H1 (cell line): ENCODE measurements at regions not wholly inside any gene's neighbourhood (a gene's known extent, or its start where the extent isn't known, plus 50 kb on each side); places are given as distances from the start of the nearest gene placed in this dataset.

ENCODE experiments used
- CTCF ChIA-PET: fragments of 300-600 bp; sonication (Branson Sonifier 250); formaldehyde crosslinking; loops from one replicate; lab custom pipeline; 2021; ENCODE audit not compliant: partially characterized antibody; lab: Charles Lee
- POLR2A ChIA-PET: fragments of 300-600 bp; sonication (Branson Sonifier 250); formaldehyde crosslinking; loops from one replicate; lab custom pipeline; 2021; ENCODE audit warnings: inconsistent platforms; ENCODE audit not compliant: partially characterized antibody; lab: Charles Lee
- DNase-seq, 2 experiments: peaks; one replicate each; pipeline versions ENCODE4 v3.0.0 to v3.0.0-alpha.2; 2010 to 2022; ENCODE audit warnings: low spot score in 2 of 2, low read depth in 1 of 2, mixed read lengths in 1 of 2
- FAIRE-seq: peaks from 2 replicates; lab custom pipeline; 2011; peaks lifted over from hg19 to GRCh38; lab: Jason Lieb, UNC
- H2AFZ ChIP-seq: 2 replicates; pipeline ENCODE4 v1.8.1; 2012; ENCODE audit warnings: low read length, inconsistent platforms
- H2AK5ac ChIP-seq: 2 replicates; pipeline ENCODE4 v1.6.1; 2013; ENCODE audit warnings: low read depth, low read length
- H2BK120ac ChIP-seq: replicated peaks from 2 replicates; pipeline ENCODE3; 2013; ENCODE audit warnings: low read depth, low read length, inconsistent platforms
- H2BK12ac ChIP-seq: 2 replicates; pipeline ENCODE4 v1.6.1; 2013; ENCODE audit warnings: low read depth, low read length
- H2BK15ac ChIP-seq: 2 replicates; pipeline ENCODE4 v1.6.1; 2013; ENCODE audit warnings: low read length
- H2BK20ac ChIP-seq: 2 replicates; pipeline ENCODE4 v1.6.1; 2013; ENCODE audit warnings: low read length
- H2BK5ac ChIP-seq: 2 replicates; pipeline ENCODE4 v1.6.1; 2013; ENCODE audit warnings: low read depth, low read length
- H3K14ac ChIP-seq: 2 replicates; pipeline ENCODE4 v1.6.1; 2013; ENCODE audit warnings: inconsistent platforms; ENCODE audit not compliant: insufficient read length
- H3K18ac ChIP-seq: 2 replicates; pipeline ENCODE4 v1.6.1; 2013; ENCODE audit warnings: low read length; ENCODE audit errors: extremely low read depth
- H3K23ac ChIP-seq: 2 replicates; pipeline ENCODE4 v1.6.1; 2013; ENCODE audit warnings: inconsistent platforms; ENCODE audit not compliant: insufficient read length
- H3K23me2 ChIP-seq: 2 replicates; pipeline ENCODE4 v1.6.1; 2013; ENCODE audit warnings: low read depth, low read length
- H3K27ac ChIP-seq: 2 replicates; pipeline ENCODE4 v1.6.1; 2011; ENCODE audit warnings: low read depth, low read length, inconsistent platforms
- H3K27me3 ChIP-seq, 4 experiments: replicated peaks in 1 of 4; 1 replicate in 1 of 4; 2 replicates in 3 of 4; pipeline versions ENCODE4 v1.6.1 to v1.8.1; 2011 to 2013; ENCODE audit warnings: low read length in 3 of 4, mild to moderate bottlenecking in 3 of 4, inconsistent platforms in 2 of 4, mixed read lengths in 2 of 4, moderate library complexity in 1 of 4; ENCODE audit not compliant: control insufficient read depth in 3 of 4, insufficient read depth in 3 of 4; ENCODE audit errors: extremely low read depth in 1 of 4
- H3K36me3 ChIP-seq, 4 experiments: 2 replicates each; pipeline versions ENCODE4 v1.6.1 to v1.8.1; 2011 to 2013; ENCODE audit warnings: mild to moderate bottlenecking in 4 of 4, low read length in 3 of 4, moderate library complexity in 2 of 4, control low read depth in 1 of 4, inconsistent platforms in 1 of 4; ENCODE audit not compliant: insufficient read depth in 4 of 4, control insufficient read depth in 2 of 4
- H3K4ac ChIP-seq: replicated peaks from 2 replicates; pipeline ENCODE3; 2013; ENCODE audit warnings: low read length, low read depth, mixed read lengths, inconsistent platforms; ENCODE audit not compliant: insufficient read length
- H3K4me1 ChIP-seq, 4 experiments: replicated peaks in 1 of 4; 1 replicate in 1 of 4; 2 replicates in 3 of 4; pipeline versions ENCODE4 v1.6.1 to v1.8.1; 2011 to 2013; ENCODE audit warnings: low read length in 3 of 4, inconsistent platforms in 2 of 4, mixed read lengths in 1 of 4; ENCODE audit not compliant: insufficient read depth in 4 of 4, control insufficient read depth in 3 of 4
- H3K4me2 ChIP-seq, 2 experiments: 2 replicates each; pipeline versions ENCODE4 v1.6.1 to v1.8.1; 2011 to 2013; ENCODE audit warnings: low read depth in 2 of 2, low read length in 2 of 2, control low read depth in 1 of 2, inconsistent platforms in 1 of 2, mild to moderate bottlenecking in 1 of 2; ENCODE audit not compliant: insufficient read depth in 1 of 2
- H3K4me3 ChIP-seq, 4 experiments: fragments of 200-600, 300-600 bp in 1 of 4; sonication (generic), shearing (Covaris generic), sonication (Bioruptor Twin) in 1 of 4; 2 replicates each; pipeline versions ENCODE4 v1.5.1 to v1.8.1; 2011 to 2016; ENCODE audit warnings: low read length in 4 of 4, low read depth in 3 of 4, control low read depth in 2 of 4, inconsistent platforms in 2 of 4, mild to moderate bottlenecking in 2 of 4, mixed read lengths in 1 of 4, moderate library complexity in 1 of 4; ENCODE audit not compliant: insufficient read depth in 2 of 4; ENCODE audit errors: extremely low read depth in 1 of 4
- H3K56ac ChIP-seq: replicated peaks from 2 replicates; pipeline ENCODE3; 2013; ENCODE audit warnings: low read depth, mild to moderate bottlenecking, mixed read lengths, low read length, inconsistent platforms; ENCODE audit not compliant: insufficient read length
- H3K79me1 ChIP-seq: 2 replicates; pipeline ENCODE4 v1.6.1; 2013; ENCODE audit warnings: low read depth, low read length, control low read depth
- H3K79me2 ChIP-seq, 2 experiments: 2 replicates each; pipeline versions ENCODE4 v1.6.1 to v1.8.1; 2012 to 2013; ENCODE audit warnings: low read length in 2 of 2, mild to moderate bottlenecking in 2 of 2, inconsistent platforms in 1 of 2; ENCODE audit not compliant: insufficient read depth in 2 of 2, control insufficient read depth in 1 of 2
- H3K9ac ChIP-seq, 4 experiments: replicated peaks in 1 of 4; 1 replicate in 1 of 4; 2 replicates in 3 of 4; pipeline versions ENCODE4 v1.6.1 to v1.8.1; 2011 to 2013; ENCODE audit warnings: low read depth in 3 of 4, low read length in 3 of 4, control low read depth in 2 of 4, mild to moderate bottlenecking in 2 of 4, moderate library complexity in 2 of 4, inconsistent platforms in 1 of 4; ENCODE audit errors: extremely low read depth in 1 of 4
- H3K9me3 ChIP-seq, 2 experiments: 2 replicates each; pipeline versions ENCODE4 v1.6.1 to v1.8.1; 2012 to 2013; ENCODE audit warnings: mild to moderate bottlenecking in 2 of 2, moderate library complexity in 2 of 2, control low read depth in 1 of 2, inconsistent platforms in 1 of 2, low read depth in 1 of 2, low read length in 1 of 2, mixed read lengths in 1 of 2; ENCODE audit not compliant: insufficient read depth in 2 of 2
- H4K20me1 ChIP-seq, 2 experiments: replicated peaks in 1 of 2; 2 replicates each; pipeline versions ENCODE3 to v1.8.1; 2011 to 2013; ENCODE audit warnings: inconsistent platforms in 2 of 2, low read length in 2 of 2, mild to moderate bottlenecking in 1 of 2; ENCODE audit not compliant: insufficient read depth in 2 of 2, control insufficient read depth in 1 of 2
- H4K5ac ChIP-seq: 2 replicates; pipeline ENCODE4 v1.6.1; 2013; ENCODE audit warnings: low read length, low read depth, mixed read lengths, inconsistent platforms; ENCODE audit not compliant: insufficient read length
- H4K8ac ChIP-seq: 2 replicates; pipeline ENCODE4 v1.8.0; 2013; ENCODE audit warnings: mild to moderate bottlenecking, moderate library complexity, low read length, inconsistent platforms; ENCODE audit not compliant: insufficient read depth; ENCODE audit errors: extremely low read depth
- H4K91ac ChIP-seq: replicated peaks from 2 replicates; pipeline ENCODE3; 2013; ENCODE audit warnings: low read length, mixed read lengths, inconsistent platforms; ENCODE audit not compliant: insufficient read length
- BACH1 ChIP-seq: IDR thresholded peaks from 2 replicates; pipeline ENCODE4 v1.6.1; 2012; ENCODE audit warnings: low read length, improper control_type of control experiment
- CHD1 ChIP-seq: IDR thresholded peaks from 2 replicates; pipeline ENCODE4 v1.6.1; 2012; ENCODE audit warnings: low read depth, low read length, improper control_type of control experiment
- EGR1 ChIP-seq: IDR thresholded peaks from 2 replicates; pipeline ENCODE4 v1.6.1; 2011; ENCODE audit warnings: low read depth, low read length, borderline replicate concordance
- EZH2 ChIP-seq: fragments of 200-600 bp; sonication (generic); IDR thresholded peaks from 2 replicates; pipeline ENCODE4 v1.7.1; 2012; ENCODE audit warnings: low read depth, mild to moderate bottlenecking, moderate library complexity, low read length, inconsistent platforms; ENCODE audit not compliant: severe bottlenecking
- GABPA ChIP-seq: IDR thresholded peaks from 2 replicates; pipeline ENCODE4 v1.6.1; 2011; ENCODE audit warnings: mild to moderate bottlenecking, low read length, moderate library complexity, borderline replicate concordance; ENCODE audit not compliant: insufficient read depth
- HDAC2 ChIP-seq, 2 experiments: fragments of 300-600 bp in 1 of 2; sonication (generic) in 1 of 2; IDR thresholded peaks; 2 replicates each; pipeline ENCODE4 v1.6.1; 2011 to 2012; ENCODE audit warnings: low read depth in 2 of 2, low read length in 2 of 2, mild to moderate bottlenecking in 2 of 2, moderate library complexity in 2 of 2, borderline replicate concordance in 1 of 2, inconsistent platforms in 1 of 2
- RAD21 ChIP-seq, 2 experiments: IDR thresholded peaks in 1 of 2; conservative IDR thresholded peaks in 1 of 2; 2 replicates each; pipeline ENCODE4 v1.6.1; 2011; ENCODE audit warnings: low read depth in 2 of 2, low read length in 2 of 2, improper control_type of control experiment in 1 of 2, inconsistent platforms in 1 of 2, mild to moderate bottlenecking in 1 of 2, moderate library complexity in 1 of 2
- RXRA ChIP-seq: IDR thresholded peaks from 2 replicates; pipeline ENCODE4 v1.6.1; 2011; ENCODE audit warnings: low read depth, mild to moderate bottlenecking, low read length, moderate library complexity; ENCODE audit not compliant: insufficient read depth
- SAP30 ChIP-seq: fragments of 300-600 bp; sonication (generic); IDR thresholded peaks from 2 replicates; pipeline ENCODE4 v1.7.1; 2012; ENCODE audit warnings: low read length, moderate library complexity, mild to moderate bottlenecking, inconsistent platforms; ENCODE audit not compliant: insufficient read depth, insufficient replicate concordance
- SIN3A ChIP-seq, 2 experiments: IDR thresholded peaks in 1 of 2; conservative IDR thresholded peaks in 1 of 2; 2 replicates each; pipeline ENCODE4 v1.6.1; 2011 to 2012; ENCODE audit warnings: low read length in 2 of 2, improper control_type of control experiment in 1 of 2, low read depth in 1 of 2, mild to moderate bottlenecking in 1 of 2
- SP1 ChIP-seq: IDR thresholded peaks from 2 replicates; pipeline ENCODE4 v1.6.1; 2011; ENCODE audit warnings: low read depth, low read length
- TF ChIP-seq, protein P1 (sequence below): IDR thresholded peaks from 2 replicates; pipeline ENCODE4 v1.6.1; 2011; ENCODE audit warnings: low read depth, mild to moderate bottlenecking, low read length; ENCODE audit not compliant: insufficient read depth
- TF ChIP-seq, protein P2 (sequence below): IDR thresholded peaks from 2 replicates; pipeline ENCODE4 v1.6.1; 2011; ENCODE audit warnings: low read length, improper control_type of control experiment

DNA sequence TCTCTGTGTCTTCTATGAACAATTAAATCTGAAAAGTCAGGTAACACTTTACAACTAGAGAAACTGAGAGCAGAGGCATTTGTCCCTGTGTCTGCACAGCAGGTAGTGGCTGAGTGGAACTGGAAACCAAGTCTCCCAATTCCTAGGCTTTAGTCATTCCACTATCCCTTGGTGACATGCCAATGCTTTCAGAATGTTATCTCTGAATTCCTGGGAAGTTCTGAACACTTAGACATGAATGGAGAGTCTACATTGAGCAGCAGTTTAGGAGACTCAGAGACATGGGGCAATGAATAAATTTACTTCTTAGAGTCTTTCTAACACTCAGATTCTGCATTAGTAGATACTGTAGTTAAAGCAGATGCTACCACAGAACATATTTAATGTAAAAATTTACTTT lies 94.8 kb upstream of the APC start:
- no peak overlapping the region for H2BK12ac ChIP-seq
- H3K23ac ChIP-seq = no peak overlapping the region
- H4K8ac ChIP-seq = no peak overlapping the region
- no peak for DNase-seq
- H2BK5ac ChIP-seq = no peak overlapping the region
- no peaks in the 10 kb centered on the region for H3K9me3 ChIP-seq
- no peak overlapping the region for H2BK20ac ChIP-seq
- no peaks in the 10 kb centered on the region for H3K79me1 ChIP-seq
- no peak overlapping the region for H3K9ac ChIP-seq
- H3K14ac ChIP-seq = no peak overlapping the region
- no peak overlapping the region for H3K4ac ChIP-seq
- H2AFZ ChIP-seq = no peak overlapping the region
- H3K4me1 ChIP-seq = no peaks in the 10 kb centered on the region; a peak in 1 of 7 replicates
- H3K23me2 ChIP-seq = no peaks in the 10 kb centered on the region
- no peak overlapping the region for H3K56ac ChIP-seq
- H4K20me1 ChIP-seq = no peaks in the 10 kb centered on the region
- no peak overlapping the region for H4K91ac ChIP-seq
- no peak overlapping the region for H3K18ac ChIP-seq
- no peaks in the 10 kb centered on the region for H3K79me2 ChIP-seq
- no peak overlapping the region for H4K5ac ChIP-seq
- H2BK15ac ChIP-seq = no peak overlapping the region
- no peak for FAIRE-seq
- ChIA-PET POLR2A (no interaction called here), CTCF (no interaction called here)
- H3K27me3 ChIP-seq = peaks cover 0 to 1% (median 0%) of the 10 kb centered on the region in 4 experiments; a peak in 1 of 7 replicates
- no peak overlapping the region for H3K27ac ChIP-seq
- H2BK120ac ChIP-seq = no peak overlapping the region
- no peak overlapping the region for H3K4me3 ChIP-seq
- H2AK5ac ChIP-seq = no peak overlapping the region
- no peaks in the 10 kb centered on the region for H3K36me3 ChIP-seq
- H3K4me2 ChIP-seq = no peak overlapping the region
- TF ChIP-seq EZH2 (no peak), SP1 (no peak), BACH1 (no peak), RXRA (no peak), RAD21 (IDR thresholded peaks at IDR 0.05 in 1 of 2, conservative IDR thresholded peaks at IDR 0.05 in 1 of 2; ENCODE audit: low read depth in 2 of 2, low read length in 2 of 2) (no peak), SIN3A (conservative IDR thresholded peaks at IDR 0.05 in 1 of 2, IDR thresholded peaks at IDR 0.05 in 1 of 2; ENCODE audit: low read depth in 1 of 2, low read length in 2 of 2) (no peak), SAP30 (no peak), GABPA (no peak), HDAC2 (IDR thresholded peaks at IDR 0.05; ENCODE audit: borderline replicate concordance in 1 of 2, low read depth in 2 of 2, low read length in 2 of 2) (no peak), CHD1 (no peak), EGR1 (no peak)
- TF ChIP-seq, protein P1, sequence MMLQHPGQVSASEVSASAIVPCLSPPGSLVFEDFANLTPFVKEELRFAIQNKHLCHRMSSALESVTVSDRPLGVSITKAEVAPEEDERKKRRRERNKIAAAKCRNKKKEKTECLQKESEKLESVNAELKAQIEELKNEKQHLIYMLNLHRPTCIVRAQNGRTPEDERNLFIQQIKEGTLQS = no peak
- TF ChIP-seq, protein P2, sequence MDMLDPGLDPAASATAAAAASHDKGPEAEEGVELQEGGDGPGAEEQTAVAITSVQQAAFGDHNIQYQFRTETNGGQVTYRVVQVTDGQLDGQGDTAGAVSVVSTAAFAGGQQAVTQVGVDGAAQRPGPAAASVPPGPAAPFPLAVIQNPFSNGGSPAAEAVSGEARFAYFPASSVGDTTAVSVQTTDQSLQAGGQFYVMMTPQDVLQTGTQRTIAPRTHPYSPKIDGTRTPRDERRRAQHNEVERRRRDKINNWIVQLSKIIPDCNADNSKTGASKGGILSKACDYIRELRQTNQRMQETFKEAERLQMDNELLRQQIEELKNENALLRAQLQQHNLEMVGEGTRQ = no peak
